A549 (cell line): ENCODE measurements at regions not wholly inside any gene's neighbourhood (a gene's known extent, or its start where the extent isn't known, plus 50 kb on each side); places are given as distances from the start of the nearest gene placed in this dataset.

ENCODE experiments used
- CTCF ChIP-seq: fragments of >200 bp; sonication (Bioruptor Twin); formaldehyde crosslinking; IDR thresholded peaks from 3 replicates; pipeline ENCODE4 v1.5.1; 2016
- GATA3 ChIP-seq: IDR thresholded peaks from 2 replicates; pipeline ENCODE4 v1.6.1; 2012; ENCODE audit warnings: borderline replicate concordance
- HEYL ChIP-seq: fragments of 250-450 bp; sonication (Bioruptor Pico); IDR thresholded peaks from 2 replicates; pipeline ENCODE4 v1.8.0; 2021; ENCODE audit warnings: mild to moderate bottlenecking, moderate library complexity
- MAX ChIP-seq: IDR thresholded peaks from 2 replicates; pipeline ENCODE4 v1.6.1; 2012
- MYC ChIP-seq: IDR thresholded peaks from 2 replicates; pipeline ENCODE4 v1.6.1; 2012; ENCODE audit warnings: mild to moderate bottlenecking, inconsistent platforms, low read length, improper control_type of control experiment, borderline replicate concordance
- POLR2A ChIP-seq: IDR thresholded peaks from 2 replicates; pipeline ENCODE4 v1.6.1; 2012; ENCODE audit warnings: mild to moderate bottlenecking, low read length
- RNF2 ChIP-seq: fragments of 200-600 bp; sonication (generic); IDR thresholded peaks from 2 replicates; pipeline ENCODE4 v1.6.1; 2016; ENCODE audit warnings: low read depth, mild to moderate bottlenecking, antibody characterized with exemption, moderate library complexity, borderline replicate concordance

GRCh38 chr21:28719723-28720122, 273.0 kb downstream of the LTN1 start:
- TF ChIP-seq POLR2A (no peak), RNF2 (no peak), MAX (no peak), CTCF (no peak), MYC (no peak), HEYL (CRISPR knock-in tag) (no peak), GATA3 (no peak)
